ENCODE measurements at regions not wholly inside any gene's neighbourhood (a gene's known extent, or its start where the extent isn't known, plus 50 kb on each side); places are given as distances from the start of the nearest gene placed in this dataset.

DNA sequence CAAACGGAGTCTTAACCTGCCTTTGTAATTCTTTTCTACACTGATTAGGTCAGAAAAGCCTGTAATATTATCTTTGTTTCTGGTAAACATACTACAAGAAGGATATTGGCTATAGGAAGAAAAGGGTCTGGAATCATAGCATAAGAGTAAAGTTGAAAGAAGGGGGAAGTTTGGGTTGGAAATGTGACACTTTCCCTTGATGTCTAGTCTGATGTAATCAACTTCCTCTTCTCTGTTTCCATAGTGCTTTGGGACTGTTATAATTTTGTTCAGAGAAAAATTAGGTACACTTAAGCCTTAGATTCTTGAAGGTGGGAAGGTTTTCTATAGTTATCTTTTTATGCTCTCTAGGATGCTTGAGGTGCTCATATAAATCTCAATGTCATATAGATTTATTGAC lies 322.2 kb downstream of the AEBP2 start:
- no peak for TF ChIP-seq NFE2L1 (CRISPR knock-in tag; IDR thresholded peaks at IDR 0.05)
- TF ChIP-seq, protein P1, sequence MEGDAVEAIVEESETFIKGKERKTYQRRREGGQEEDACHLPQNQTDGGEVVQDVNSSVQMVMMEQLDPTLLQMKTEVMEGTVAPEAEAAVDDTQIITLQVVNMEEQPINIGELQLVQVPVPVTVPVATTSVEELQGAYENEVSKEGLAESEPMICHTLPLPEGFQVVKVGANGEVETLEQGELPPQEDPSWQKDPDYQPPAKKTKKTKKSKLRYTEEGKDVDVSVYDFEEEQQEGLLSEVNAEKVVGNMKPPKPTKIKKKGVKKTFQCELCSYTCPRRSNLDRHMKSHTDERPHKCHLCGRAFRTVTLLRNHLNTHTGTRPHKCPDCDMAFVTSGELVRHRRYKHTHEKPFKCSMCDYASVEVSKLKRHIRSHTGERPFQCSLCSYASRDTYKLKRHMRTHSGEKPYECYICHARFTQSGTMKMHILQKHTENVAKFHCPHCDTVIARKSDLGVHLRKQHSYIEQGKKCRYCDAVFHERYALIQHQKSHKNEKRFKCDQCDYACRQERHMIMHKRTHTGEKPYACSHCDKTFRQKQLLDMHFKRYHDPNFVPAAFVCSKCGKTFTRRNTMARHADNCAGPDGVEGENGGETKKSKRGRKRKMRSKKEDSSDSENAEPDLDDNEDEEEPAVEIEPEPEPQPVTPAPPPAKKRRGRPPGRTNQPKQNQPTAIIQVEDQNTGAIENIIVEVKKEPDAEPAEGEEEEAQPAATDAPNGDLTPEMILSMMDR (IDR thresholded peaks at IDR 0.05) = no peak
- TF ChIP-seq ETV6 (CRISPR knock-in tag; IDR thresholded peaks at IDR 0.05) = no peak
- TF ChIP-seq TCF7 (CRISPR knock-in tag; IDR thresholded peaks at IDR 0.05; ENCODE audit: low read depth) = no peak
- no peak for TF ChIP-seq ESRRA (CRISPR knock-in tag; IDR thresholded peaks at IDR 0.05; ENCODE audit: borderline replicate concordance)
- TF ChIP-seq NR2C2 (CRISPR knock-in tag; IDR thresholded peaks at IDR 0.05) = no peak
- TF ChIP-seq CREM (CRISPR knock-in tag; IDR thresholded peaks at IDR 0.05) = no peak
